GM23338 (cell line): ENCODE measurements at regions not wholly inside any gene's neighbourhood (a gene's known extent, or its start where the extent isn't known, plus 50 kb on each side); places are given as distances from the start of the nearest gene placed in this dataset.

Experiments
- POLR2AphosphoS5 ChIP-seq: IDR thresholded peaks from 2 replicates; pipeline ENCODE4 v1.6.1; 2016; ENCODE audit warnings: antibody characterized with exemption, low read depth
- REST ChIP-seq: IDR thresholded peaks from one replicate; pipeline ENCODE4 v1.6.1; 2018; ENCODE audit warnings: antibody characterized with exemption; ENCODE audit not compliant: unreplicated experiment

- TF ChIP-seq POLR2AphosphoS5 (no peak), REST (no peak)
Measured at GRCh38 chr7:25595996-25596395, 367.7 kb upstream of the NPVF start.
